Neural cell (in vitro differentiated cells): ENCODE measurements at regions not wholly inside any gene's neighbourhood (a gene's known extent, or its start where the extent isn't known, plus 50 kb on each side); places are given as distances from the start of the nearest gene placed in this dataset.

Experiments used
- EZH2 ChIP-seq: fragments of 200-600, 300-800 bp; shearing (Covaris generic), sonication (generic); IDR thresholded peaks from 2 replicates; pipeline ENCODE4 v1.6.1; 2014; ENCODE audit warnings: antibody characterized with exemption, low read length, borderline replicate concordance, mild to moderate bottlenecking; ENCODE audit not compliant: insufficient read depth, poor library complexity, severe bottlenecking
- POLR2AphosphoS5 ChIP-seq: IDR thresholded peaks from 2 replicates; pipeline ENCODE4 v1.6.1; 2012
- TAF1 ChIP-seq: IDR thresholded peaks from 2 replicates; pipeline ENCODE4 v1.6.1; 2012; ENCODE audit warnings: low read depth
- TF ChIP-seq, protein P1 (sequence below): fragments of 450-650 bp; IDR thresholded peaks from 2 replicates; pipeline ENCODE4 v1.5.1; 2014; ENCODE audit warnings: antibody characterized with exemption, mild to moderate bottlenecking, moderate library complexity; ENCODE audit not compliant: poor library complexity, severe bottlenecking

DNA sequence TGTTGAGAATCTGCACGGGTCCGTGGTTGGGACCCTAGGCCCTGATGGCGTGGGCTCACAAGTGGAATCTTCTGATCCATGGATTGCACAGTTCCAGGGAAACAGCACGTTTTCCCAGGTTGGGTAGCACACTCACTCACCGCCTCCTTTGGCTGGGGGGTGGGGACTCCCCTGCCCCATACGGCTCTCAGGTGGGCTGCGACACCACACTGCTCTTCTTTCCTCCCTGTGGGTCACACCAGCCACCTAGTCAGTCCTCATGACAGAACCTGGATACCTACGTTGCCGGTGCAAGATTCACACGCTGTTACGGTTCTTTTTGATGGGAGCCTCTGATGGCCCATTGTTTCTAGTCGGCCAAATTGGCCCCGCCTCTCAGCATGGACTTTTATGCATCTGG is 312.0 kb downstream of the MMUT start:
- TF ChIP-seq, protein P1, sequence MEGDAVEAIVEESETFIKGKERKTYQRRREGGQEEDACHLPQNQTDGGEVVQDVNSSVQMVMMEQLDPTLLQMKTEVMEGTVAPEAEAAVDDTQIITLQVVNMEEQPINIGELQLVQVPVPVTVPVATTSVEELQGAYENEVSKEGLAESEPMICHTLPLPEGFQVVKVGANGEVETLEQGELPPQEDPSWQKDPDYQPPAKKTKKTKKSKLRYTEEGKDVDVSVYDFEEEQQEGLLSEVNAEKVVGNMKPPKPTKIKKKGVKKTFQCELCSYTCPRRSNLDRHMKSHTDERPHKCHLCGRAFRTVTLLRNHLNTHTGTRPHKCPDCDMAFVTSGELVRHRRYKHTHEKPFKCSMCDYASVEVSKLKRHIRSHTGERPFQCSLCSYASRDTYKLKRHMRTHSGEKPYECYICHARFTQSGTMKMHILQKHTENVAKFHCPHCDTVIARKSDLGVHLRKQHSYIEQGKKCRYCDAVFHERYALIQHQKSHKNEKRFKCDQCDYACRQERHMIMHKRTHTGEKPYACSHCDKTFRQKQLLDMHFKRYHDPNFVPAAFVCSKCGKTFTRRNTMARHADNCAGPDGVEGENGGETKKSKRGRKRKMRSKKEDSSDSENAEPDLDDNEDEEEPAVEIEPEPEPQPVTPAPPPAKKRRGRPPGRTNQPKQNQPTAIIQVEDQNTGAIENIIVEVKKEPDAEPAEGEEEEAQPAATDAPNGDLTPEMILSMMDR, result no peak
- TF ChIP-seq EZH2 (no peak), POLR2AphosphoS5 (no peak), TAF1 (no peak)
